Loucy (cell line): ENCODE measurements at regions not wholly inside any gene's neighbourhood (a gene's known extent, or its start where the extent isn't known, plus 50 kb on each side); places are given as distances from the start of the nearest gene placed in this dataset.

Experiments
- H2AFZ ChIP-seq: fragments of 200-600 bp; sonication (generic); 2 replicates; pipeline ENCODE4 v1.6.0; 2016; ENCODE audit warnings: antibody characterized with exemption, mild to moderate bottlenecking, low read length, moderate library complexity
- H3F3A ChIP-seq: fragments of 200-600 bp; 2 replicates; pipeline ENCODE4 v1.6.0; 2016; ENCODE audit warnings: antibody characterized with exemption, low read depth, mild to moderate bottlenecking
- H3K27me3 ChIP-seq: fragments of 200-600 bp; sonication (generic); 2 replicates; pipeline ENCODE4 v1.6.1; 2014; ENCODE audit warnings: low read length, mild to moderate bottlenecking; ENCODE audit not compliant: insufficient read depth, poor library complexity, severe bottlenecking
- H3K36me3 ChIP-seq: fragments of 200-600 bp; sonication (generic); 2 replicates; pipeline ENCODE4 v1.6.1; 2016; ENCODE audit warnings: low read length; ENCODE audit not compliant: insufficient read depth
- H3K4me1 ChIP-seq: fragments of 200-600 bp; sonication (generic); 2 replicates; pipeline ENCODE4 v1.5.1; 2014; ENCODE audit warnings: low read length, mild to moderate bottlenecking; ENCODE audit not compliant: insufficient read depth, poor library complexity, severe bottlenecking
- H3K4me2 ChIP-seq: fragments of 200-600 bp; sonication (generic); 2 replicates; pipeline ENCODE4 v1.6.0; 2014; ENCODE audit warnings: antibody characterized with exemption, low read length, low read depth, mild to moderate bottlenecking; ENCODE audit not compliant: poor library complexity, severe bottlenecking
- H3K4me3 ChIP-seq: fragments of 200-600 bp; sonication (generic); 2 replicates; pipeline ENCODE4 v1.5.1; 2014; ENCODE audit warnings: low read length, mild to moderate bottlenecking, mixed read lengths; ENCODE audit not compliant: poor library complexity, severe bottlenecking
- H3K79me2 ChIP-seq: fragments of 200-600 bp; sonication (generic); 2 replicates; pipeline ENCODE4 v1.6.1; 2014; ENCODE audit warnings: low read length; ENCODE audit not compliant: insufficient read depth
- H3K9ac ChIP-seq: fragments of 200-600 bp; sonication (generic); 2 replicates; pipeline ENCODE4 v1.6.0; 2014; ENCODE audit warnings: mild to moderate bottlenecking, low read depth, low read length, moderate library complexity; ENCODE audit not compliant: poor library complexity, severe bottlenecking
- H3K9me2 ChIP-seq: fragments of 200-600 bp; sonication (generic); replicated peaks from 2 replicates; pipeline ENCODE4 v1.6.1; 2016; ENCODE audit warnings: low read depth, low read length, mixed read lengths
- H3K9me3 ChIP-seq: fragments of 200-600 bp; sonication (generic); 2 replicates; pipeline ENCODE4 v1.6.1; 2014; ENCODE audit warnings: mild to moderate bottlenecking, antibody characterized with exemption, low read length, low read depth; ENCODE audit not compliant: insufficient read depth
- H4K20me1 ChIP-seq: fragments of 200-600 bp; sonication (generic); 2 replicates; pipeline ENCODE4 v1.6.0; 2014; ENCODE audit warnings: antibody characterized with exemption, low read length, mild to moderate bottlenecking; ENCODE audit not compliant: insufficient read depth, poor library complexity, severe bottlenecking
- EZH2phosphoT487 ChIP-seq: fragments of 200-600 bp; IDR thresholded peaks from 2 replicates; pipeline ENCODE4 v1.6.1; 2018; ENCODE audit warnings: antibody characterized with exemption, mild to moderate bottlenecking, moderate library complexity, borderline replicate concordance
- TF ChIP-seq, protein P1 (sequence below): fragments of 200-600 bp; sonication (generic); conservative IDR thresholded peaks from 2 replicates; pipeline ENCODE4 v1.5.1; 2014; ENCODE audit warnings: mild to moderate bottlenecking, antibody characterized with exemption, low read length

DNA sequence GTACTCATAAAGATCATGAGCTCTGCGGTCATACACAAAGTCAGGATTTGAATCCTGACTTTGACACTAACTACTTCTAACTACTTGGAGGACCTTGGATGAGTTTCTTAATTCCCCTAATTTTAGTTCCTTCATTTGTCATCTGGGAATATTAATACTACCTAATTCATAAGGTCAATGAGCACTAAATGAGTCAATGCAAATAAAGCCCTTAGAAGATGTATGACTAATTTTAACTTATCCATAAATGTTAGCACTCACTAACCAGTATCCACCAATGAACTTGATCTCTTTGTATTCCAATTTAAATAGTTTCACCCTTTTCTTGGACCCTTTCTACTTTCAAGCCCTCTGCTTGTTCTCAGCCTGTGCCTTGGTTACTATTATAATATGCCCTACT is 1106.4 kb downstream of the CDH18 start:
- TF ChIP-seq, protein P1, sequence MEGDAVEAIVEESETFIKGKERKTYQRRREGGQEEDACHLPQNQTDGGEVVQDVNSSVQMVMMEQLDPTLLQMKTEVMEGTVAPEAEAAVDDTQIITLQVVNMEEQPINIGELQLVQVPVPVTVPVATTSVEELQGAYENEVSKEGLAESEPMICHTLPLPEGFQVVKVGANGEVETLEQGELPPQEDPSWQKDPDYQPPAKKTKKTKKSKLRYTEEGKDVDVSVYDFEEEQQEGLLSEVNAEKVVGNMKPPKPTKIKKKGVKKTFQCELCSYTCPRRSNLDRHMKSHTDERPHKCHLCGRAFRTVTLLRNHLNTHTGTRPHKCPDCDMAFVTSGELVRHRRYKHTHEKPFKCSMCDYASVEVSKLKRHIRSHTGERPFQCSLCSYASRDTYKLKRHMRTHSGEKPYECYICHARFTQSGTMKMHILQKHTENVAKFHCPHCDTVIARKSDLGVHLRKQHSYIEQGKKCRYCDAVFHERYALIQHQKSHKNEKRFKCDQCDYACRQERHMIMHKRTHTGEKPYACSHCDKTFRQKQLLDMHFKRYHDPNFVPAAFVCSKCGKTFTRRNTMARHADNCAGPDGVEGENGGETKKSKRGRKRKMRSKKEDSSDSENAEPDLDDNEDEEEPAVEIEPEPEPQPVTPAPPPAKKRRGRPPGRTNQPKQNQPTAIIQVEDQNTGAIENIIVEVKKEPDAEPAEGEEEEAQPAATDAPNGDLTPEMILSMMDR: no peak
- TF ChIP-seq EZH2phosphoT487: no peak
- no peaks in the 10 kb centered on the region for H3K79me2 ChIP-seq

GRCh38 chr5:18882154-18882553 is 1105.8 kb downstream of the CDH18 start:
- no peaks in the 10 kb centered on the region for H3K36me3 ChIP-seq
- H2AFZ ChIP-seq: no peak overlapping the region
- no peaks in the 10 kb centered on the region for H4K20me1 ChIP-seq

More for the DNA sequence above, 1106.4 kb downstream of the CDH18 start:
- H3K9me3 ChIP-seq: no peaks in the 10 kb centered on the region
- no peak overlapping the region for H3K4me3 ChIP-seq
- H4K20me1 ChIP-seq: no peaks in the 10 kb centered on the region
- no peak overlapping the region for H3K4me2 ChIP-seq
- no peaks in the 10 kb centered on the region for H3K9me2 ChIP-seq
- H3K27me3 ChIP-seq: no peaks in the 10 kb centered on the region
- no peaks in the 10 kb centered on the region for H3F3A ChIP-seq
- no peak overlapping the region for H3K9ac ChIP-seq
- H3K36me3 ChIP-seq: no peaks in the 10 kb centered on the region
- no peak overlapping the region for H2AFZ ChIP-seq
- no peaks in the 10 kb centered on the region for H3K4me1 ChIP-seq

DNA sequence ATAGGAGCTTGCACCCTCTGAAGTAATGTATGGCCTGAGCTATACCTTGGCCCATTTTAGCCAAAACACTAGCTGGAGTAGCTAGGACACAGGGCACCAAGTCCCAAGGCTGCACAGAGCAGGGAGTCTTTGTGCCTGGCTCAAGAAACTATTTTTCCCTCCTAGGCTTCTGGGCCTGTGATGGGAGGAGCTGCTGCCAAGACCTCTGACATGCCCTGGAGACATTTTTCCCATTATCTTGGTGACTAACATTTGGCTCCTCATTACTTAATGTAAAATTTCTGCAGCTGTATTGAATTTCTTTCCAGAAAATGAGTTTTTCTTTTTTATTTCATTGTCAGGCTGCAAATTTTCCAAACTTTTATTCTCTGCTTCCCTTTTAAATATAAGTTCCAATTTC is 1099.2 kb downstream of the CDH18 start:
- H3K27me3 ChIP-seq: no peaks in the 10 kb centered on the region
- no peak overlapping the region for H3K4me2 ChIP-seq
- no peaks in the 10 kb centered on the region for H3K4me1 ChIP-seq
- no peak overlapping the region for H3K9ac ChIP-seq
- no peak overlapping the region for H2AFZ ChIP-seq
- H3K4me3 ChIP-seq: no peak overlapping the region
- H3K79me2 ChIP-seq: no peaks in the 10 kb centered on the region
- H4K20me1 ChIP-seq: no peaks in the 10 kb centered on the region
- H3F3A ChIP-seq: no peaks in the 10 kb centered on the region
- TF ChIP-seq EZH2phosphoT487: no peak
- TF ChIP-seq, protein P1: no peak
- no peaks in the 10 kb centered on the region for H3K9me2 ChIP-seq
- no peaks in the 10 kb centered on the region for H3K9me3 ChIP-seq
- no peaks in the 10 kb centered on the region for H3K36me3 ChIP-seq

More at GRCh38 chr5:18882154-18882553, 1105.8 kb downstream of the CDH18 start:
- no peak overlapping the region for H3K9ac ChIP-seq
- no peak overlapping the region for H3K4me3 ChIP-seq
- no peaks in the 10 kb centered on the region for H3K9me2 ChIP-seq
- H3F3A ChIP-seq: no peaks in the 10 kb centered on the region
- no peaks in the 10 kb centered on the region for H3K9me3 ChIP-seq
- H3K79me2 ChIP-seq: no peaks in the 10 kb centered on the region
- H3K27me3 ChIP-seq: no peaks in the 10 kb centered on the region
- no peaks in the 10 kb centered on the region for H3K4me1 ChIP-seq
- no peak for TF ChIP-seq EZH2phosphoT487
- TF ChIP-seq, protein P1: no peak
- no peak overlapping the region for H3K4me2 ChIP-seq
